K562 (cell line): ENCODE measurements at regions not wholly inside any gene's neighbourhood (a gene's known extent, or its start where the extent isn't known, plus 50 kb on each side); places are given as distances from the start of the nearest gene placed in this dataset.
A peak's percentile ranks its signal among the peaks of the same experiment; 100 is the strongest.

Experiments used
- BMI1 ChIP-seq: fragments of 150-350 bp; IDR thresholded peaks from 2 replicates; pipeline ENCODE4 v1.6.1; 2014; ENCODE audit warnings: low read length
- CHD1 ChIP-seq: fragments of 200-600 bp; sonication (generic); IDR thresholded peaks from one replicate; pipeline ENCODE4 v1.6.1; 2012; ENCODE audit warnings: mild to moderate bottlenecking, moderate library complexity, low read length, inconsistent platforms
- CREM ChIP-seq: IDR thresholded peaks from 2 replicates; pipeline ENCODE4 v1.6.1; 2014; ENCODE audit warnings: antibody characterized with exemption, low read depth
- DMBX1 ChIP-seq: fragments of 250-450 bp; sonication (Bioruptor Pico); IDR thresholded peaks from 2 replicates; pipeline ENCODE4 v1.8.0; 2022; ENCODE audit warnings: inconsistent platforms, mild to moderate bottlenecking, moderate library complexity, borderline replicate concordance
- FOSL1 ChIP-seq: fragments of 200-800 bp; sonication (Bioruptor generic); conservative IDR thresholded peaks from 2 replicates; pipeline ENCODE4 v1.6.1; 2016; ENCODE audit warnings: missing genetic modification characterization, missing compliant biosample characterization
- FOXA1 ChIP-seq: fragments of 450-650 bp; IDR thresholded peaks from 2 replicates; pipeline ENCODE4 v1.6.1; 2016; ENCODE audit warnings: mild to moderate bottlenecking, borderline replicate concordance
- GTF2A2 ChIP-seq: IDR thresholded peaks from 2 replicates; pipeline ENCODE4 v1.6.1; 2016; ENCODE audit warnings: mild to moderate bottlenecking, missing genetic modification characterization, missing compliant biosample characterization
- JUN ChIP-seq, 2 experiments: sonication (generic) in 1 of 2; formaldehyde crosslinking in 1 of 2; IDR thresholded peaks; 2 replicates each; pipeline versions ENCODE4 v1.6.1 to v1.8.0; 2012 to 2022; ENCODE audit warnings: borderline replicate concordance in 2 of 2, mild to moderate bottlenecking in 2 of 2, improper control_type of control experiment in 1 of 2, low read depth in 1 of 2, low read length in 1 of 2, missing genetic modification reagents in 1 of 2
- NBN ChIP-seq: fragments of 450-650 bp; IDR thresholded peaks from 2 replicates; pipeline ENCODE4 v1.6.1; 2016; ENCODE audit warnings: low read depth, mild to moderate bottlenecking
- NCOA1 ChIP-seq: fragments of 450-650 bp; IDR thresholded peaks from 2 replicates; pipeline ENCODE4 v1.6.1; 2016; ENCODE audit warnings: low read depth
- NCOR1 ChIP-seq: fragments of 450-650 bp; IDR thresholded peaks from 2 replicates; pipeline ENCODE4 v1.6.1; 2016; ENCODE audit warnings: mild to moderate bottlenecking, moderate library complexity
- NEUROD1 ChIP-seq: fragments of 150-350 bp; IDR thresholded peaks from 2 replicates; pipeline ENCODE4 v1.6.1; 2014; ENCODE audit warnings: borderline replicate concordance, low read length, low read depth; ENCODE audit not compliant: partially characterized antibody
- NFIC ChIP-seq: fragments of 450-650 bp; IDR thresholded peaks from 2 replicates; pipeline ENCODE4 v1.6.1; 2017; ENCODE audit warnings: mild to moderate bottlenecking, inconsistent platforms
- POLR2AphosphoS5 ChIP-seq: IDR thresholded peaks from 2 replicates; pipeline ENCODE4 v1.6.1; 2011; ENCODE audit warnings: mild to moderate bottlenecking, low read depth, low read length, moderate library complexity; ENCODE audit not compliant: control insufficient read depth, insufficient read depth
- TAF7 ChIP-seq: fragments of 450-650 bp; IDR thresholded peaks from 2 replicates; pipeline ENCODE4 v1.6.1; 2016; ENCODE audit warnings: missing genetic modification characterization, missing compliant biosample characterization
- TAL1 ChIP-seq: fragments of 450-650 bp; IDR thresholded peaks from 2 replicates; pipeline ENCODE4 v1.6.1; 2016; ENCODE audit warnings: mild to moderate bottlenecking
- TRIM24 ChIP-seq, 2 experiments: fragments of 450-650 bp; IDR thresholded peaks; 2 replicates each; pipeline ENCODE4 v1.6.1; 2016
- TSHZ1 ChIP-seq: fragments of 250-450 bp; sonication (Bioruptor Pico); IDR thresholded peaks from 2 replicates; pipeline ENCODE4 v1.4.0; 2020; ENCODE audit warnings: mild to moderate bottlenecking, moderate library complexity
- ZNF449 ChIP-seq: fragments of 250-450 bp; sonication (Bioruptor Pico); IDR thresholded peaks from 2 replicates; pipeline ENCODE4 v1.8.0; 2022; ENCODE audit warnings: moderate library complexity, mild to moderate bottlenecking, inconsistent platforms
- ZNF592 ChIP-seq: fragments of 450-650 bp; IDR thresholded peaks from 2 replicates; pipeline ENCODE4 v1.6.1; 2017; ENCODE audit warnings: antibody characterized with exemption, mild to moderate bottlenecking

GRCh38 chr5:57383093-57383861, 99.3 kb downstream of the ACTBL2 start (continued):
- TF ChIP-seq ZNF592 = peak; percentile 44; the same call in 1 of the 2 replicates
- TF ChIP-seq JUN (IDR thresholded peaks at IDR 0.05; ENCODE audit: borderline replicate concordance, low read depth, low read length) = peak; percentile 79
- TF ChIP-seq JUN (CRISPR knock-in tag; IDR thresholded peaks at IDR 0.05; ENCODE audit: borderline replicate concordance) = no peak
- no peak for TF ChIP-seq FOXA1
- peak; percentile 70 for TF ChIP-seq NEUROD1
- TF ChIP-seq NFIC = peak; percentile 60
- peak; percentile 72 for TF ChIP-seq TAL1
- TF ChIP-seq NCOR1 = peak; percentile 66
- no peak for TF ChIP-seq TSHZ1
- no peak for TF ChIP-seq POLR2AphosphoS5
- TF ChIP-seq FOSL1 (tag) = peak; percentile 97
- no peak for TF ChIP-seq TAF7
- TF ChIP-seq CREM = peak; percentile 78
- peak; percentile 81 to 92; a peak in 3 of 4 replicates for TF ChIP-seq TRIM24 (IDR thresholded peaks at IDR 0.05)
- no peak for TF ChIP-seq ZNF449 (CRISPR knock-in tag)
- TF ChIP-seq CHD1 = no peak
- TF ChIP-seq BMI1 = peak; percentile 64; the same call in 1 of the 2 replicates
- TF ChIP-seq NCOA1 = peak; percentile 70; the same call in 1 of the 2 replicates
- TF ChIP-seq DMBX1 (CRISPR knock-in tag) = peak; percentile 40; the same call in 1 of the 2 replicates
- TF ChIP-seq NBN = peak; percentile 72; the same call in 1 of the 2 replicates
- TF ChIP-seq GTF2A2 (tag) = no peak
